ENCODE measurements at regions not wholly inside any gene's neighbourhood (a gene's known extent, or its start where the extent isn't known, plus 50 kb on each side); places are given as distances from the start of the nearest gene placed in this dataset.

GRCh38 chr13:90680826-90681225, 666.7 kb upstream of the MIR17HG start:
- no peak for TF ChIP-seq CTCF (conservative IDR thresholded peaks at IDR 0.05; ENCODE audit: low read depth, low read length)
- DNase-seq (ENCODE audit: low read depth), result no peak
- H3K4me3 ChIP-seq (ENCODE audit: low read depth, low read length), result no peak overlapping the region

- no peak for DNase-seq (ENCODE audit: low read depth)
Observed at GRCh38 chr13:90683711-90684131, 663.8 kb upstream of the MIR17HG start.

GRCh38 chr13:90686442-90686841, 661.0 kb upstream of the MIR17HG start:
- TF ChIP-seq CTCF (conservative IDR thresholded peaks at IDR 0.05; ENCODE audit: low read depth, low read length), result no peak
- DNase-seq (ENCODE audit: low read depth), result peak; percentile 59

More at GRCh38 chr13:90683711-90684131, 663.8 kb upstream of the MIR17HG start:
- no peak overlapping the region for H3K4me3 ChIP-seq (ENCODE audit: low read depth, low read length)
- no peak for TF ChIP-seq CTCF (conservative IDR thresholded peaks at IDR 0.05; ENCODE audit: low read depth, low read length)

GRCh38 chr13:90689111-90689510, 658.4 kb upstream of the MIR17HG start:
- no peak for TF ChIP-seq CTCF (conservative IDR thresholded peaks at IDR 0.05; ENCODE audit: low read depth, low read length)
- no peak overlapping the region for H3K4me3 ChIP-seq (ENCODE audit: low read depth, low read length)
- DNase-seq (ENCODE audit: low read depth), result no peak

More at GRCh38 chr13:90686442-90686841, 661.0 kb upstream of the MIR17HG start:
- H3K4me3 ChIP-seq (ENCODE audit: low read depth, low read length), result no peak overlapping the region

GRCh38 chr13:90690458-90691080, 656.9 kb upstream of the MIR17HG start:
- DNase-seq (ENCODE audit: low read depth), result no peak

GRCh38 chr13:90696254-90696653, 651.2 kb upstream of the MIR17HG start:
- TF ChIP-seq CTCF (conservative IDR thresholded peaks at IDR 0.05; ENCODE audit: low read depth, low read length), result no peak
- no peak overlapping the region for H3K4me3 ChIP-seq (ENCODE audit: low read depth, low read length)
- peak; percentile 78 for DNase-seq (ENCODE audit: low read depth)

More at GRCh38 chr13:90690458-90691080, 656.9 kb upstream of the MIR17HG start:
- H3K4me3 ChIP-seq (ENCODE audit: low read depth, low read length), result no peak overlapping the region
- TF ChIP-seq CTCF (conservative IDR thresholded peaks at IDR 0.05; ENCODE audit: low read depth, low read length), result no peak

- no peak for DNase-seq (ENCODE audit: low read depth)
- TF ChIP-seq CTCF (conservative IDR thresholded peaks at IDR 0.05; ENCODE audit: low read depth, low read length), result no peak
- no peak overlapping the region for H3K4me3 ChIP-seq (ENCODE audit: low read depth, low read length)
Observed at GRCh38 chr13:90696656-90697055, 650.8 kb upstream of the MIR17HG start.

Measured in epithelial cell of proximal tubule (primary cell).